ENCODE measurements at regions not wholly inside any gene's neighbourhood (a gene's known extent, or its start where the extent isn't known, plus 50 kb on each side); places are given as distances from the start of the nearest gene placed in this dataset.

DNA sequence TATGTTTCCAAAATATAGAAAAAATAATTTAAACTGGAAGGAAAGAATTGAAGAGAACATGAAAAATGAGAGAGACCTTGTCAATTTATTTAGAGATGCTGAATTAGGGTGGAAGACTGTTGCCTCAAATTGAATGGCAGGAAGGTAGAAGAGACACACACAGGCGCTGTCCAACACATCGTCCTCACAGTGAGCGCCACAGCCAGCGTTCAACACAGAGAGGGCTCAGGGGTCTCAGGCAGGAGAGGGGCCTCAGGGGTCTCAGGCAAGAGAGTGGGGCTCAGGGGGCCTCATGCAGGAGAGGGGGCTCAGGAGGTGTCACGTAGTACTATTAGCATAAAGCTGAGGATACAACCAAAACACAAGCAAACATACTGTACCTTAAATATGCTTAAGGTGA, 65.7 kb downstream of the TMEM18 start:
- no peak for DNase-seq

- DNase-seq = no peak
These were observed 66.7 kb downstream of the TMEM18 start for GRCh38 chr2:610491-610890.

- DNase-seq = no peak
These were observed 67.3 kb downstream of the TMEM18 start for GRCh38 chr2:609881-610280.

DNA sequence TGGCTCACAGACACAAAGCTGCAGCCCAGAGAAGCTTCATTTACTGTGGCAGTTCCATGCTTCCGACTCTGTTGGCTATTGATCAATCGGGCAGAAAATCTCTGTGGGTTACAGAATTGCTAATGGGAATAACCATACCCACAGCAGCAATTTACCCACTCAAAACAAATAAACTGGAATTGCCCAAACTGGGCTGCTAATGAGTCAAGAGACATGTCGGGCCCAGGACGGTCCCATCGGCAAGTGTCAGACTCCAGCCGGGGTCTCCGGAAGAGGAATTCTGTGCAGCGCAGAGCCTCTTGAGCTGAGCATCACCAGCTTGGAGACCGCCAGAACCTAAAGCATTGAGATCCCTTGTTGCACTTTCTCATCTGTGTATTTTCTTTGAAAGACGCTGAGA, 67.8 kb downstream of the TMEM18 start:
- no peak for DNase-seq

GRCh38 chr2:608711-609110, 68.5 kb downstream of the TMEM18 start:
- no peak for DNase-seq

- no peak for DNase-seq
These were observed 68.9 kb downstream of the TMEM18 start for GRCh38 chr2:608297-608696.

GRCh38 chr2:607709-608108, 69.5 kb downstream of the TMEM18 start:
- DNase-seq = no peak

GRCh38 chr2:607172-607571, 70.0 kb downstream of the TMEM18 start:
- DNase-seq = no peak

GRCh38 chr2:605674-606608, 71.3 kb downstream of the TMEM18 start:
- no peak for DNase-seq

- no peak for DNase-seq
These were observed 72.2 kb downstream of the TMEM18 start for GRCh38 chr2:604854-605524.

DNA sequence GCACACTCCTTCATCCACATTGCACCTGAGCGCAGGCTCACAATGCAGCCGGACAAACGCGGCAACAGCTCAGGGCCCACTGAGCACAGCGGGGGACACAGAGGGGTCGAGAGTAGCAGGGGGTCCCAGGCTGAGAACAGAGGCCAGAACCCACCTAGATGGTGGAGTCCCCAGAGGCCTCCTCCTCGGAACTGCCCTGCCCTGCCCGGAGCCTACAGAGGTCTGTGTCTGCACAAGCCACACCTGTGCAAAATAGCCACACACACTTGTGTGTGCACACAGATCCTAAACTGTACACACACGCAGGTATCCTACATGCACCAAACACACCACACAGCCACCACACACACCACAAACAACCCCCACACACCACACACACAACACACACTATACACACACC, 72.8 kb downstream of the TMEM18 start:
- no peak for DNase-seq

DNA sequence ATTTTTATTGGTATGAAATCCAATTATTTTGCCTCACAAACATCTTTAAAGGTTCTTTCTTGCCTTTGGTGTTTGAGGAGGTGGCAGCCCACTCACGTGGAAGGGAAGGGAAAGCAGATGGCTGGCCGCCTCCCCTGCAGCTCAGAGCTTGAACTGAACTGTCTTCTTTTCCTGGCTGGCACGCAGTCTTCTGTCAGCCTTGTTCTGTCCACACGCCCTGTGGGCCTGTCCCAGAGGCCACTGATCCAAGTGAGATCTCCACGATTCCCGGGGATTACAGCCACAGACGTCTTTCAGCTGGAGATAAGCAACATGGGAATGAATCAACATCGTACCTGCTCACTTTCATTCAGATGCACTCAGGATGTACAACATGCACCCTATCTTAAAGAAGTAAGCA, 73.3 kb downstream of the TMEM18 start:
- peak in 1 of 2 experiments; percentile 22 for DNase-seq

DNA sequence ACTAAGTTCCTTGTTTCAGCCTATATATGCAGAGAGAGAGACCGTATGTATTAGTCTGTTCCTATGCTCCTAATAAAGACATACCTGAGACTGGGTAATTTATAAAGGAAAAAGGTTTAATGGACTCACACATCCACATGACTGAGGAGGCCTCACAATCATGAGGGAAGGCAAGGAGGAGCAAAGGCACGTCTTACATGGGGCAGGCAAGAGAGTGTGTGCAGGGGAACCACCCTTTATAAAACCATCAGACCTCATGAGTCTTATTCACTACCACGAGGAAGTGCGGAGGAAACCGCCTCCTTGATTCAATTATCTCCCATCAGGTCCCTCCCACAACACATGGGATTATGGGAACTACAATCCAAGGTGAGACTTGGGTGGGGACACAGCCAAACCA, 73.8 kb downstream of the TMEM18 start:
- DNase-seq = no peak

DNA sequence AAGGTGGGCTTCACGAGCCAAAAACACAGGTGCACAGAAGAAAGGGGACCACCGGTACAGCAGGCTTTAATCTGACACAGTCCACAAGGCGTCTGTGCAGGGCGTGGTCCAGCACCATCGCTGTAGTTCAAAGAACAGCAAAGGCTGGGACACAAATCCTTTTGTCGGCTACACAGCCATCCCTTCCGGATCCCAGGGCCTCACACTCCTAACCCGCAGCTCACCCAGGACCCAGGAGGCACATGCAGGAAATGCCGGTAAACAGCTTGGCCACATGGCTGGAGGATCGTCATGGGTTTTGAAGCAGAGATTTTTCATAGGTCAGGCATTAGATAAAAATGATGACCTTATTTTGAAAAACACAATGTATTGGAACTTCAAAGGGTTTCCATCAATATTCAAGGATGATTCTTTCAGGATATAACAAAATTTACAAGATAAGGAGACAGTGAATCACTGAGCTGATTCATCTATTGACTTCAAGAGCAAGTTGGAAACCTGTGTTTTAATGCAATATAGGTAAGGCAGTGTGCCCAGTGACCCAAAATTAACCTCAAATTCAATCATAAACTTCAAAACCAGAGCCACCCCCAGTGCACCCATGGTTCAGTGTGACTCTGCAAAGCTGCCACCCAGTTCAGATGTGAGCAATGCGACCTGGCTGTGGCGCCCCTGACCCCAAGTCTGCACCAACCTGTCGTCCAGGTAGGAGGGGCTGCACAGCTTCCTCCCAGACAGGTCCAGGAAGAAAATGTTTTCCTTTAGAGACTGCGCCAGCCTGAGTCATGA, 74.4 kb downstream of the TMEM18 start:
- DNase-seq = no peak

DNA sequence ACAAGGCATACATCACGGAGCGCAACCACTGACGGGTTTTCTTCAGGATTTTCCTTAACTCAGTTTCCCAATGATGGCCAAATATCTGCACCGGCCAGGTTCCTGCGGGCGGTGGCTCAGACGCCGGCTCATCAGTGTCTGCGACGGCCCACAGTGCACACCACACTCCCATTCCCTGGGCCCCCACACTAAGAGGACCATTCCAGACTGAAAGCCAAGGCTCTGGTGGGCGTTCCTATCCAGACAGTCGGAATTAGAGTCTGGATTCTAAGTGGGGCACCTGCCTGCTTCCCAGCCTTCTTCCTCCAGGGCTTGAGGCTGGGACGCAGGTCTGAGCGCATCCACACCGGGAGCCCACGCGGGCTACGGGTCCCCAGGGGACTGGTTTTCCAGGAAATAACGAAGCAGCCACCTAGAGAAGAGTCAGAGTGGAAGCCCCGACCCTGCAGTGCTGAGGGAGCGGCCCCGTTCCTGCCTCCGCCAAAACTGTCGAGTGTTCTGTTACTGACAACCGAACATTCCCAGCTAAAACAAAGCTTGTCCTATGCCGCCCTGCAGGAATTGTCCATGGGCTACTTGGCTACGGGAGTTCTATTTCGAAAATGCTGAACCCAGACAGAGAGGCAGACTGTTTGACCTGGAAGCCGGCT, 75.3 kb downstream of the TMEM18 start:
- no peak for DNase-seq

GRCh38 chr2:601387-601698, 75.9 kb downstream of the TMEM18 start:
- DNase-seq = no peak

GRCh38 chr2:600542-601386, 76.4 kb downstream of the TMEM18 start:
- no peak for DNase-seq

GRCh38 chr2:599601-600000, 77.6 kb downstream of the TMEM18 start:
- no peak for DNase-seq

- DNase-seq = no peak
These were observed 79.0 kb downstream of the TMEM18 start for GRCh38 chr2:598058-598802.

- DNase-seq = peak in 1 of 2 experiments; percentile 22
These were observed 81.2 kb downstream of the TMEM18 start for GRCh38 chr2:595831-596592.
